Activated B cell treated with CpG ODN at 0.5 μM for 24 hours (primary cell): ENCODE measurements at regions not wholly inside any gene's neighbourhood (a gene's known extent, or its start where the extent isn't known, plus 50 kb on each side); places are given as distances from the start of the nearest gene placed in this dataset.

ENCODE experiments used
- ATAC-seq: fragments of 200-7000 bp; cut with Tn5 transposase; one replicate; pipeline ENCODE4 v1.10.0; 2021; ENCODE audit warnings: low read depth, mild to moderate bottlenecking, moderate library complexity
- CTCF ChIA-PET: fragments of 350-600 bp; sonication (Branson Sonifier 250); formaldehyde crosslinking; loops from one replicate; lab custom pipeline; 2021; ENCODE audit warnings: antibody characterized with exemption; lab: Charles Lee
- POLR2A ChIA-PET: fragments of 350-600 bp; sonication (Branson Sonifier 250); formaldehyde crosslinking; loops from one replicate; lab custom pipeline; 2021; ENCODE audit warnings: antibody characterized with exemption; lab: Charles Lee
- DNase-seq: peaks from one replicate; pipeline ENCODE4 v3.0.0; 2022
- H3K27ac Mint-ChIP-seq: one replicate; pipeline ENCODE4 v1.8.0; 2020; ENCODE audit warnings: mixed read lengths
- H3K27me3 Mint-ChIP-seq: one replicate; pipeline ENCODE4 v1.8.0; 2021; ENCODE audit warnings: mixed read lengths
- H3K36me3 Mint-ChIP-seq: one replicate; pipeline ENCODE4 v1.8.0; 2021; ENCODE audit warnings: low read depth, mixed read lengths
- H3K4me1 Mint-ChIP-seq: one replicate; pipeline ENCODE4 v1.8.0; 2021; ENCODE audit warnings: mixed read lengths
- H3K4me3 Mint-ChIP-seq: one replicate; pipeline ENCODE4 v1.8.0; 2020; ENCODE audit warnings: mild to moderate bottlenecking, mixed read lengths
- H3K9me3 Mint-ChIP-seq: one replicate; pipeline ENCODE4 v1.8.0; 2020; ENCODE audit warnings: mixed read lengths
- intact Hi-C: fragments of 100-400 bp; cut with micrococcal nuclease; formaldehyde crosslinking; loops from one replicate; pipeline ENCODE4 v1.15.1; 2024
- TF ChIP-seq, protein P1 (sequence below): fragments of 200-600 bp; IDR thresholded peaks from one replicate; pipeline ENCODE4 v1.8.0; 2022; ENCODE audit warnings: antibody characterized with exemption, mild to moderate bottlenecking

GRCh38 chrX:63285375-63285774 lies 65.8 kb downstream of the SPIN4 start:
- Mint-ChIP-seq H3K36me3 (no peaks in the 10 kb centered on the region), H3K27me3 (no peaks in the 10 kb centered on the region), H3K27ac (no peak overlapping the region), H3K4me3 (no peak overlapping the region), H3K9me3 (peaks cover 5% of the 10 kb centered on the region), H3K4me1 (no peaks in the 10 kb centered on the region)
- no peak for ATAC-seq
- ChIA-PET POLR2A (no interaction called here), CTCF (no interaction called here)
- no peak for DNase-seq
- TF ChIP-seq, protein P1, sequence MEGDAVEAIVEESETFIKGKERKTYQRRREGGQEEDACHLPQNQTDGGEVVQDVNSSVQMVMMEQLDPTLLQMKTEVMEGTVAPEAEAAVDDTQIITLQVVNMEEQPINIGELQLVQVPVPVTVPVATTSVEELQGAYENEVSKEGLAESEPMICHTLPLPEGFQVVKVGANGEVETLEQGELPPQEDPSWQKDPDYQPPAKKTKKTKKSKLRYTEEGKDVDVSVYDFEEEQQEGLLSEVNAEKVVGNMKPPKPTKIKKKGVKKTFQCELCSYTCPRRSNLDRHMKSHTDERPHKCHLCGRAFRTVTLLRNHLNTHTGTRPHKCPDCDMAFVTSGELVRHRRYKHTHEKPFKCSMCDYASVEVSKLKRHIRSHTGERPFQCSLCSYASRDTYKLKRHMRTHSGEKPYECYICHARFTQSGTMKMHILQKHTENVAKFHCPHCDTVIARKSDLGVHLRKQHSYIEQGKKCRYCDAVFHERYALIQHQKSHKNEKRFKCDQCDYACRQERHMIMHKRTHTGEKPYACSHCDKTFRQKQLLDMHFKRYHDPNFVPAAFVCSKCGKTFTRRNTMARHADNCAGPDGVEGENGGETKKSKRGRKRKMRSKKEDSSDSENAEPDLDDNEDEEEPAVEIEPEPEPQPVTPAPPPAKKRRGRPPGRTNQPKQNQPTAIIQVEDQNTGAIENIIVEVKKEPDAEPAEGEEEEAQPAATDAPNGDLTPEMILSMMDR, result no peak
- intact Hi-C loops, result no loop called here

- Mint-ChIP-seq H3K27ac (no peak overlapping the region), H3K27me3 (no peaks in the 10 kb centered on the region), H3K36me3 (no peaks in the 10 kb centered on the region), H3K4me3 (no peak overlapping the region), H3K4me1 (no peaks in the 10 kb centered on the region), H3K9me3 (peaks cover 4% of the 10 kb centered on the region)
- ATAC-seq (no peak), DNase-seq (no peak)
- ChIA-PET POLR2A (no interaction called here), CTCF (no interaction called here)
- intact Hi-C loops, result no loop called here
- TF ChIP-seq, protein P1, result no peak
Observed at GRCh38 chrX:63284659-63285058, 66.5 kb downstream of the SPIN4 start.

GRCh38 chrX:63283348-63283747 lies 67.8 kb downstream of the SPIN4 start:
- CTCF ChIA-PET, result no interaction called here
- ATAC-seq, result no peak

GRCh38 chrX:63282828-63283227 lies 68.3 kb downstream of the SPIN4 start:
- no peaks in the 10 kb centered on the region for H3K36me3 Mint-ChIP-seq
- ATAC-seq (no peak), DNase-seq (no peak)
- intact Hi-C loops, result no loop called here
- CTCF ChIA-PET, result no interaction called here
- H3K27me3 Mint-ChIP-seq, result no peaks in the 10 kb centered on the region
- H3K9me3 Mint-ChIP-seq, result peaks cover 4% of the 10 kb centered on the region
- H3K4me1 Mint-ChIP-seq, result no peaks in the 10 kb centered on the region
- POLR2A ChIA-PET, result no interaction called here
- H3K27ac Mint-ChIP-seq, result no peak overlapping the region
- TF ChIP-seq, protein P1, result no peak
- H3K4me3 Mint-ChIP-seq, result no peak overlapping the region

More at GRCh38 chrX:63283348-63283747, 67.8 kb downstream of the SPIN4 start:
- peaks cover 4% of the 10 kb centered on the region for H3K9me3 Mint-ChIP-seq
- DNase-seq, result no peak
- H3K27ac Mint-ChIP-seq, result no peak overlapping the region
- TF ChIP-seq, protein P1, result no peak
- POLR2A ChIA-PET, result no interaction called here
- no peaks in the 10 kb centered on the region for H3K36me3 Mint-ChIP-seq
- H3K4me1 Mint-ChIP-seq, result no peaks in the 10 kb centered on the region
- intact Hi-C loops, result no loop called here
- H3K4me3 Mint-ChIP-seq, result no peak overlapping the region
- no peaks in the 10 kb centered on the region for H3K27me3 Mint-ChIP-seq

GRCh38 chrX:63282077-63282476 lies 69.1 kb downstream of the SPIN4 start:
- no peak for DNase-seq
- H3K4me1 Mint-ChIP-seq, result no peaks in the 10 kb centered on the region
- intact Hi-C loops, result no loop called here
- no peak for ATAC-seq
- no peaks in the 10 kb centered on the region for H3K36me3 Mint-ChIP-seq
- no peaks in the 10 kb centered on the region for H3K27me3 Mint-ChIP-seq
- ChIA-PET CTCF (no interaction called here), POLR2A (no interaction called here)
- H3K4me3 Mint-ChIP-seq, result no peak overlapping the region
- H3K27ac Mint-ChIP-seq, result no peak overlapping the region
- TF ChIP-seq, protein P1, result no peak
- peaks cover 2% of the 10 kb centered on the region for H3K9me3 Mint-ChIP-seq
